Hepatocyte (in vitro differentiated cells): ENCODE measurements at regions not wholly inside any gene's neighbourhood (a gene's known extent, or its start where the extent isn't known, plus 50 kb on each side); places are given as distances from the start of the nearest gene placed in this dataset.
A peak's percentile ranks its signal among the peaks of the same experiment; 100 is the strongest.

Experiments
- DNase-seq: peaks from one replicate; pipeline ENCODE4 v3.0.0-alpha.2; 2016; ENCODE audit warnings: low spot score
- H2AFZ ChIP-seq: fragments of 200-600 bp; sonication (generic); 2 replicates; pipeline ENCODE4 v1.6.0; 2016; ENCODE audit warnings: antibody characterized with exemption, mild to moderate bottlenecking
- H3K27ac ChIP-seq: fragments of 200-600 bp; sonication (generic); 2 replicates; pipeline ENCODE4 v1.5.1; 2016; ENCODE audit warnings: mild to moderate bottlenecking
- H3K27me3 ChIP-seq: fragments of 200-600 bp; sonication (generic); 2 replicates; pipeline ENCODE4 v1.6.1; 2016
- H3K36me3 ChIP-seq: fragments of 200-600 bp; sonication (generic); replicated peaks from 2 replicates; pipeline ENCODE4 v1.5.1; 2016; ENCODE audit warnings: low read depth; ENCODE audit not compliant: insufficient read depth
- H3K4me1 ChIP-seq: fragments of 200-600 bp; sonication (generic); 2 replicates; pipeline ENCODE4 v1.5.1; 2016; ENCODE audit warnings: mild to moderate bottlenecking, moderate library complexity; ENCODE audit not compliant: insufficient read depth
- H3K4me2 ChIP-seq: fragments of 200-600 bp; sonication (generic); 2 replicates; pipeline ENCODE4 v1.6.0; 2016
- H3K4me3 ChIP-seq: fragments of 200-600 bp; sonication (generic); 2 replicates; pipeline ENCODE4 v1.5.1; 2016; ENCODE audit warnings: mild to moderate bottlenecking
- H3K79me2 ChIP-seq: fragments of 200-600 bp; sonication (generic); 2 replicates; pipeline ENCODE4 v1.6.0; 2017; ENCODE audit warnings: mild to moderate bottlenecking
- H3K9me2 ChIP-seq: fragments of 200-600 bp; sonication (generic); replicated peaks from 2 replicates; pipeline ENCODE4 v1.6.0; 2017; ENCODE audit warnings: mild to moderate bottlenecking; ENCODE audit not compliant: insufficient read depth
- H3K9me3 ChIP-seq: fragments of 200-600 bp; sonication (generic); 2 replicates; pipeline ENCODE4 v1.5.1; 2016; ENCODE audit warnings: low read depth, mild to moderate bottlenecking
- H4K20me1 ChIP-seq: fragments of 200-600 bp; sonication (generic); 2 replicates; pipeline ENCODE4 v1.6.0; 2016; ENCODE audit warnings: mild to moderate bottlenecking; ENCODE audit not compliant: insufficient read depth, poor library complexity, severe bottlenecking
- EZH2 ChIP-seq: fragments of 200-600 bp; sonication (generic); IDR thresholded peaks from 2 replicates; pipeline ENCODE4 v1.6.1; 2016; ENCODE audit warnings: antibody characterized with exemption, mild to moderate bottlenecking, borderline replicate concordance
- EZH2phosphoT487 ChIP-seq: fragments of 200-600 bp; sonication (generic); IDR thresholded peaks from one replicate; pipeline ENCODE4 v1.6.1; 2018; ENCODE audit warnings: antibody characterized with exemption, mild to moderate bottlenecking, low read depth, moderate library complexity; ENCODE audit not compliant: unreplicated experiment, severe bottlenecking
- WGBS: methylation state at CpG from one replicate; pipeline ENCODE4 v1.1.6; 2016; ENCODE audit warnings: low lambda C conversion rate; ENCODE audit errors: missing lambda C conversion rate; 5-methylcytosine and 5-hydroxymethylcytosine counted together
- TF ChIP-seq, protein P1 (sequence below): fragments of 200-600 bp; sonication (generic); IDR thresholded peaks from 2 replicates; pipeline ENCODE4 v1.5.1; 2016; ENCODE audit warnings: antibody characterized with exemption, mild to moderate bottlenecking; ENCODE audit not compliant: poor library complexity

DNA sequence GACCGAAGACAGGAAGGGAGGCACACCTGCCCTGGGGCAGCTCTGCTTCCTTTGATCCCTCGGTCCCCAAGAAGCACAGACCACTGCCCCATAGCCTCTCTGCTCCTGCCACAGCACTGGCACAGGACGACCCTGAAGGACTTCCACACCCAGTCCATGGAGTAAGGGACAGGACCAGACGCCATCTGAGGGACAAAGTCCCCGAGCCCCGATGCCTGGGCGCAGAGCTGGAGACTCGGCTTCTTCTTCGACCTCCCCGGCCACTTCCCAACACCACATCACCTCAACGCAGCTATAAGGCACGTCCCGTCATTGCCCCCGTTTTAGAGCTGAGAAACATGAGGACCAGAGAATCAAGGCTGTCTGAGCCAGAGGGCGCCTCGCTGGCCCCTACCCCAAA, 310.5 kb downstream of the BRD1 start:
- 94% methylated on average over 10 of the region's 16 CpGs for WGBS
- no peak overlapping the region for H3K4me3 ChIP-seq

DNA sequence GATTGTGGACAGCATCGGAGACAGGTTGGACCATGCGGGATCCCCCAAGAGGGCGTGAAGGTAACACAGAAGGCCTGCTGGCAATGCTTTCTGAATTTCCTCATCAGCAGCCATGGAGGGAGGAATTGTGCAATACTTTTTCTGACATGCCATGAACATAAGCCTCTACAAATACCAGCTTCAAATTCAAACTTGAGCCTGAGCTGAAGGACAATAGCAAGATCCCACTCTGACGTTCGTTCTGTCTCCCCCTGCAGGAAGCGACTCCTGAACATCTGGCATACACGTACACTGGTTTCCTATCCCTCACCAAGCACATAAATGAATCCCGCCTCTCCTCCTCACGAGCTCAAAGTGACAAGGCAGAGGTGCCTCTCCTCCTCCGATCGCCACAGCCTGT, 312.2 kb downstream of the BRD1 start:
- H3K27ac ChIP-seq: no peak overlapping the region
- peak; percentile 40 for DNase-seq
- no peak overlapping the region for H3K4me2 ChIP-seq
- WGBS: 74% methylated on average over 11 of the region's 11 CpGs
- H3K9me2 ChIP-seq: no peaks in the 10 kb centered on the region
- no peaks in the 10 kb centered on the region for H4K20me1 ChIP-seq
- no peaks in the 10 kb centered on the region for H3K9me3 ChIP-seq
- no peak overlapping the region for H3K4me3 ChIP-seq
- no peaks in the 10 kb centered on the region for H3K4me1 ChIP-seq
- TF ChIP-seq, protein P1, sequence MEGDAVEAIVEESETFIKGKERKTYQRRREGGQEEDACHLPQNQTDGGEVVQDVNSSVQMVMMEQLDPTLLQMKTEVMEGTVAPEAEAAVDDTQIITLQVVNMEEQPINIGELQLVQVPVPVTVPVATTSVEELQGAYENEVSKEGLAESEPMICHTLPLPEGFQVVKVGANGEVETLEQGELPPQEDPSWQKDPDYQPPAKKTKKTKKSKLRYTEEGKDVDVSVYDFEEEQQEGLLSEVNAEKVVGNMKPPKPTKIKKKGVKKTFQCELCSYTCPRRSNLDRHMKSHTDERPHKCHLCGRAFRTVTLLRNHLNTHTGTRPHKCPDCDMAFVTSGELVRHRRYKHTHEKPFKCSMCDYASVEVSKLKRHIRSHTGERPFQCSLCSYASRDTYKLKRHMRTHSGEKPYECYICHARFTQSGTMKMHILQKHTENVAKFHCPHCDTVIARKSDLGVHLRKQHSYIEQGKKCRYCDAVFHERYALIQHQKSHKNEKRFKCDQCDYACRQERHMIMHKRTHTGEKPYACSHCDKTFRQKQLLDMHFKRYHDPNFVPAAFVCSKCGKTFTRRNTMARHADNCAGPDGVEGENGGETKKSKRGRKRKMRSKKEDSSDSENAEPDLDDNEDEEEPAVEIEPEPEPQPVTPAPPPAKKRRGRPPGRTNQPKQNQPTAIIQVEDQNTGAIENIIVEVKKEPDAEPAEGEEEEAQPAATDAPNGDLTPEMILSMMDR: peak; percentile 28
- no peak for TF ChIP-seq EZH2
- H3K79me2 ChIP-seq: no peaks in the 10 kb centered on the region
- H3K27me3 ChIP-seq: no peaks in the 10 kb centered on the region
- no peak overlapping the region for H2AFZ ChIP-seq
- H3K36me3 ChIP-seq: no peaks in the 10 kb centered on the region

More for the DNA sequence above, 310.5 kb downstream of the BRD1 start:
- Histone ChIP-seq H3K4me2 (no peak overlapping the region), H4K20me1 (no peaks in the 10 kb centered on the region), H3K27me3 (no peaks in the 10 kb centered on the region), H2AFZ (no peak overlapping the region), H3K27ac (no peak overlapping the region), H3K9me2 (no peaks in the 10 kb centered on the region), H3K4me1 (no peaks in the 10 kb centered on the region), H3K79me2 (no peaks in the 10 kb centered on the region), H3K36me3 (no peaks in the 10 kb centered on the region), H3K9me3 (no peaks in the 10 kb centered on the region)
- no peak for DNase-seq
- TF ChIP-seq, protein P1: no peak
- TF ChIP-seq EZH2: no peak
- no peak for TF ChIP-seq EZH2phosphoT487

DNA sequence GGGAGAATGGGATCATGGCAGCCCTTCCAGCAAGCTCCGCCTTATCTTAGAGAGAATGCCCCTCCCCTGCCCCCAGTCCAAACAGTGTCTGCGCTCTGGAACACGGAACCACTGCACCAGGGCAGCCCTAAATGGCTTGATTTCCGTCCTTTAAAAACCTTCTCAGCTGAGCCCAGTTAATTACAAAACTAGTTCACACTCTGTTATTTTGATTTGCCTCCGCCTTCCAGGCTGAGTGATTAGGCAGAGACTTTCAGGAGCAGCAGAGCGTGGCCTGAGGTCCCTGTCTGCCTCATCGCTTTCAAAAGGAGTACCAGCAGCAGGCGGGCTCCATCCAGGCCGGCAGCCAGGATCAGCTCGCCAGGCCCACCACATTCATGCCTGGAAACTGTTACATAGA, 313.0 kb downstream of the BRD1 start:
- Histone ChIP-seq H3K27me3 (no peaks in the 10 kb centered on the region), H3K9me2 (no peaks in the 10 kb centered on the region), H3K4me1 (no peaks in the 10 kb centered on the region), H3K79me2 (no peaks in the 10 kb centered on the region), H3K4me3 (no peak overlapping the region), H3K27ac (no peak overlapping the region), H2AFZ (no peak overlapping the region), H3K9me3 (no peaks in the 10 kb centered on the region), H3K4me2 (no peak overlapping the region), H3K36me3 (no peaks in the 10 kb centered on the region), H4K20me1 (no peaks in the 10 kb centered on the region)
- 90% methylated on average over 10 of the region's 10 CpGs for WGBS
- TF ChIP-seq, protein P1: no peak
- no peak for TF ChIP-seq EZH2phosphoT487
- no peak for TF ChIP-seq EZH2
- no peak for DNase-seq

DNA sequence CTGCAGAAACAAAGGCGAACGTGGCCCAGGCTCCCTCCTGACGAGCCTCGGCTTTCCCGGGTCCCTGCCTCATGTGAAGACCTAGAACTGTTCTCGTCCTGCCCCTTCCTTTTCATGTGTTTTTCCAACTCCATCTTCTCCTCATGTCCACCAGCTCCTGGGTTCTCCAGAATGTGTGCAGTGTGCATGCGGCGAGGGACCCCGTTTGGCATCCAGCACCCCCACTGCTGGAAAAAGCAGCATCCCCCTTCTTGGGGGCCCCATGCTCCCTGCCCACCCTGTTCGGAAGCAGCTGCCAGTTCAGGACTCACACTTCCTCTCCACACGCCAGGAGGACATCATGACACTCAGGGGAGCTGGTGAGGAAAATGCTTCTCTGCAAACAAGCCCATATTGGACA, 313.5 kb downstream of the BRD1 start:
- Histone ChIP-seq H3K27ac (no peak overlapping the region), H3K4me1 (no peaks in the 10 kb centered on the region), H4K20me1 (no peaks in the 10 kb centered on the region), H3K79me2 (no peaks in the 10 kb centered on the region), H3K27me3 (no peaks in the 10 kb centered on the region), H3K9me2 (no peaks in the 10 kb centered on the region), H3K4me2 (no peak overlapping the region), H3K36me3 (no peaks in the 10 kb centered on the region), H3K4me3 (no peak overlapping the region), H3K9me3 (no peaks in the 10 kb centered on the region), H2AFZ (no peak overlapping the region)
- DNase-seq: no peak
- WGBS: 85% methylated on average over 9 of the region's 11 CpGs
- TF ChIP-seq, protein P1: no peak
- TF ChIP-seq EZH2phosphoT487 (no peak), EZH2 (no peak)
